IPS DF 6.9 (cell line): ENCODE measurements at regions not wholly inside any gene's neighbourhood (a gene's known extent, or its start where the extent isn't known, plus 50 kb on each side); places are given as distances from the start of the nearest gene placed in this dataset.
"Not testable (repeated sequence)": the region's sequence is repeated elsewhere in the genome, so short reads cannot be mapped to it uniquely, and the experiment has no call there.

Source experiments
- DNase-seq: peaks from one replicate; pipeline ENCODE4 v3.0.0-alpha.2; 2013; ENCODE audit warnings: low read depth, low spot score
- H3K27ac ChIP-seq: one replicate; pipeline ENCODE4 v1.5.1; 2013; ENCODE audit warnings: low read length, control low read depth
- H3K27me3 ChIP-seq: 2 replicates; pipeline ENCODE4 v1.6.1; 2013; ENCODE audit warnings: mild to moderate bottlenecking, low read length; ENCODE audit not compliant: control insufficient read depth, insufficient read depth
- H3K36me3 ChIP-seq: 2 replicates; pipeline ENCODE4 v1.6.1; 2013; ENCODE audit warnings: low read length; ENCODE audit not compliant: control insufficient read depth, insufficient read depth
- H3K4me1 ChIP-seq: 2 replicates; pipeline ENCODE4 v1.6.1; 2013; ENCODE audit warnings: low read length; ENCODE audit not compliant: control insufficient read depth, insufficient read depth
- H3K4me3 ChIP-seq: 2 replicates; pipeline ENCODE4 v1.5.1; 2013; ENCODE audit warnings: mild to moderate bottlenecking, low read length
- H3K9me3 ChIP-seq: 2 replicates; pipeline ENCODE4 v1.6.1; 2013; ENCODE audit warnings: low read length, inconsistent platforms; ENCODE audit not compliant: control insufficient read depth, insufficient read depth
- WGBS: extraction: QIAGEN DNeasy Blood & Tissue Kit; methylation state at CpG from one replicate; pipeline ENCODE4 v1.1.7; 2013; ENCODE audit warnings: mixed read lengths, missing lambda C conversion rate; ENCODE audit not compliant: insufficient read length, insufficient coverage; 5-methylcytosine and 5-hydroxymethylcytosine counted together

DNA sequence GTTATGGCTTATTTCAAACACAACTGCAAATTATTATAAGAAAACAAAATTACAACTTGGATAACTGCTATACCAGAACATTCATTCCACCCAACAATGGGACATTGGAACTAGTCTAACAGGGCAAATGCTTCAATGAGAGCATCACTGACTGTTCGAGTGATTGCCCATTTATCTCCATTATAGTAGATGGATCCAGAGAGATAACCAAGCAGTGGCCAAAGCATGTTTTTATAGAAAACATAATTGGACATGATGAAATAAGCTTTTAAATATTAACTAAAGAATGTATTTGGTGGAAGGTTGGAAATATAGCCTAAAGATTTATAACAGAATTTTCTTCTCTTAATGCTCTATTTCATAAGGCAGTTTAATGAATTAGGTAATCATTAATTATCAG, 634.8 kb downstream of the NUP35 start:
- Histone ChIP-seq H3K27me3 (no peaks in the 10 kb centered on the region), H3K27ac (no peak overlapping the region), H3K9me3 (no peaks in the 10 kb centered on the region), H3K4me3 (no peak overlapping the region), H3K36me3 (no peaks in the 10 kb centered on the region), H3K4me1 (no peaks in the 10 kb centered on the region; the same call in 1 of the 2 replicates)
- DNase-seq = no peak
- WGBS = no CpG with 5 or more reads among the region's 1 CpG

GRCh38 chr2:183773775-183774174, 649.5 kb downstream of the NUP35 start:
- no CpG with 5 or more reads among the region's 3 CpGs for WGBS
- Histone ChIP-seq H3K9me3 (no peaks in the 10 kb centered on the region), H3K27ac (no peak overlapping the region), H3K4me1 (no peaks in the 10 kb centered on the region), H3K36me3 (no peaks in the 10 kb centered on the region), H3K4me3 (no peak overlapping the region), H3K27me3 (no peaks in the 10 kb centered on the region)
- DNase-seq = no peak

- Histone ChIP-seq H3K36me3 (no peaks in the 10 kb centered on the region), H3K4me3 (no peak overlapping the region), H3K27me3 (no peaks in the 10 kb centered on the region), H3K4me1 (no peaks in the 10 kb centered on the region), H3K9me3 (no peaks in the 10 kb centered on the region), H3K27ac (no peak overlapping the region)
- no peak for DNase-seq
- no CpG with 5 or more reads among the region's 2 CpGs for WGBS
Observed at GRCh38 chr2:183780072-183780471, 655.8 kb downstream of the NUP35 start.

DNA sequence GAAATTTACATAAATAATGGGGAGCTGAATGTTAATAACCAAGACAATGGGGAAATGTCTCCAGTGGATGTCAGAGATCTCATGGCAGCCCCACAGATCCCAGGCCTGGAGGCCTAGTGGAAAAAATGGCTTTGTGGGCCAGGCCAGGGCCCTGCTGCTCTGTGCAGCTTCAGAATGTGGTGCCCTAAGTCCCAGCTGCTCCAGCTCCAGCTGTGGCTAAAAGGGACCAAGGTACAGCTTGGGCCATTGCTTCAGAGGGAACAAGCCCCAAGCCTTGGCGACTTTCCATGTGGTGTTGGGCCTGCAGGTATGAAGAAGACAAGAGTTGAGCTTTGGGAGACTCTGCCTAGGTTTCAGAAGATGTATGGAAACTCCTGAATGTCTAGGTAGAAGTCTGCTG, 658.2 kb downstream of the NUP35 start:
- H3K36me3 ChIP-seq = no peaks in the 10 kb centered on the region
- H3K27me3 ChIP-seq = no peaks in the 10 kb centered on the region
- H3K27ac ChIP-seq = no peak overlapping the region
- H3K9me3 ChIP-seq = no peaks in the 10 kb centered on the region; the same call in 1 of the 2 replicates
- no peak overlapping the region for H3K4me3 ChIP-seq
- no CpG with 5 or more reads among the region's 1 CpG for WGBS
- H3K4me1 ChIP-seq = no peaks in the 10 kb centered on the region
- DNase-seq = no peak

- not testable (repeated sequence) for DNase-seq, H3K9me3 ChIP-seq, H3K27me3 ChIP-seq, H3K27ac ChIP-seq, H3K36me3 ChIP-seq, H3K4me1 ChIP-seq, H3K4me3 ChIP-seq
- no CpG with 5 or more reads among the region's 8 CpGs for WGBS
Observed at GRCh38 chr2:183788796-183789195, 664.6 kb downstream of the NUP35 start.

GRCh38 chr2:183792165-183792924, 668.1 kb downstream of the NUP35 start:
- H3K9me3 ChIP-seq, H3K27ac ChIP-seq, H3K27me3 ChIP-seq, DNase-seq, H3K4me3 ChIP-seq, H3K36me3 ChIP-seq, H3K4me1 ChIP-seq: not testable (repeated sequence)
- no CpG with 5 or more reads among the region's 26 CpGs for WGBS

GRCh38 chr2:183798535-183798934, 674.3 kb downstream of the NUP35 start:
- Histone ChIP-seq H3K4me1 (no peaks in the 10 kb centered on the region), H3K27ac (no peak overlapping the region), H3K4me3 (no peak overlapping the region), H3K36me3 (no peaks in the 10 kb centered on the region), H3K9me3 (no peaks in the 10 kb centered on the region), H3K27me3 (no peaks in the 10 kb centered on the region)
- no CpG with 5 or more reads among the region's 4 CpGs for WGBS
- no peak for DNase-seq

- Histone ChIP-seq H3K4me1 (no peaks in the 10 kb centered on the region), H3K9me3 (no peaks in the 10 kb centered on the region), H3K27ac (no peak overlapping the region), H3K36me3 (no peaks in the 10 kb centered on the region), H3K27me3 (no peaks in the 10 kb centered on the region), H3K4me3 (no peak overlapping the region)
- DNase-seq = no peak
- WGBS = no CpG with 5 or more reads among the region's 3 CpGs
Observed at GRCh38 chr2:183799761-183800160, 675.5 kb downstream of the NUP35 start.

DNA sequence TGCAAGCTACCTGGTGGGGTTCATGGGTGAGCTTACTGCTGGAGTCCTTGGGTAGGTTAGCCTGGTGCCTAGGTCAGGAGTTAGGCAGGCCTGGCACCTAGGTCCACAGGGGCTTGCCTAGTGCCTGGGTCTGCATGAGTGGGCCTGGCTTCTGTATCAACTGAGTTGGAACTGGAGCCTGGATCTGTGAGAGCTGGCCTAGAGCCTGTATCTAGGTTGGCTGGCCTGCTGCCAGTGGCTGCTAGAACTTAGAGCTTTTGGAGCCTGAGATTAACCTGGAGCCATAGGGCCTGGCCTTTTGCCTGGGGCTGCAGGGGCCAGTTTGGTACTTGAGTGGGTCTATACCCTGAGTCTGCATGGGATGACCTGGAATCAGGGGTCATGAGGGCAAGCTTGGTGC, 679.4 kb downstream of the NUP35 start:
- Histone ChIP-seq H3K27ac (no peak overlapping the region), H3K9me3 (no peaks in the 10 kb centered on the region)

GRCh38 chr2:183807870-183808269, 683.6 kb downstream of the NUP35 start:
- no peak overlapping the region for H3K4me3 ChIP-seq
- no peaks in the 10 kb centered on the region for H3K36me3 ChIP-seq
- WGBS = 100% methylated on average over 1 of the region's 3 CpGs
- no peaks in the 10 kb centered on the region for H3K4me1 ChIP-seq
- no peaks in the 10 kb centered on the region for H3K9me3 ChIP-seq
- H3K27ac ChIP-seq = no peak overlapping the region
- DNase-seq = no peak
- H3K27me3 ChIP-seq = no peaks in the 10 kb centered on the region

More for the DNA sequence above, 679.4 kb downstream of the NUP35 start:
- H3K36me3 ChIP-seq = no peaks in the 10 kb centered on the region
- no peak for DNase-seq
- no peaks in the 10 kb centered on the region for H3K4me1 ChIP-seq
- no peaks in the 10 kb centered on the region for H3K27me3 ChIP-seq
- no peak overlapping the region for H3K4me3 ChIP-seq

- Histone ChIP-seq H3K36me3 (no peaks in the 10 kb centered on the region), H3K27me3 (no peaks in the 10 kb centered on the region), H3K9me3 (no peaks in the 10 kb centered on the region), H3K4me1 (no peaks in the 10 kb centered on the region), H3K27ac (no peak overlapping the region), H3K4me3 (no peak overlapping the region)
- no CpG with 5 or more reads among the region's 3 CpGs for WGBS
- DNase-seq = no peak
Observed at GRCh38 chr2:183809404-183809803, 685.2 kb downstream of the NUP35 start.
